Suprapubic skin (tissue), 4 donors: ENCODE measurements at regions not wholly inside any gene's neighbourhood (a gene's known extent, or its start where the extent isn't known, plus 50 kb on each side); places are given as distances from the start of the nearest gene placed in this dataset.

Experiments used
- EP300 ChIP-seq: sonication (generic); formaldehyde crosslinking; IDR thresholded peaks from one replicate; pipeline ENCODE4 v1.6.1; 2017; ENCODE audit warnings: antibody characterized with exemption
- POLR2A ChIP-seq, 2 donors: fragments of 450-650 bp; IDR thresholded peaks; one replicate each; pipeline ENCODE4 v1.6.1; 2017; ENCODE audit warnings: antibody characterized with exemption in 2 of 2, mild to moderate bottlenecking in 2 of 2, moderate library complexity in 2 of 2
- POLR2AphosphoS5 ChIP-seq, 3 donors: sonication (generic); formaldehyde crosslinking; IDR thresholded peaks; one replicate each; pipeline ENCODE4 v1.6.1; 2017; ENCODE audit warnings: antibody characterized with exemption in 3 of 3
- TF ChIP-seq, protein P1 (sequence below), 2 donors: fragments of 200-600 bp in 1 of 2; fragments of 450-650 bp in 1 of 2; sonication (generic) in 1 of 2; IDR thresholded peaks; one replicate each; pipeline ENCODE4 v1.5.1; 2016 to 2019; ENCODE audit warnings: antibody characterized with exemption in 2 of 2, mild to moderate bottlenecking in 1 of 2, moderate library complexity in 1 of 2

DNA sequence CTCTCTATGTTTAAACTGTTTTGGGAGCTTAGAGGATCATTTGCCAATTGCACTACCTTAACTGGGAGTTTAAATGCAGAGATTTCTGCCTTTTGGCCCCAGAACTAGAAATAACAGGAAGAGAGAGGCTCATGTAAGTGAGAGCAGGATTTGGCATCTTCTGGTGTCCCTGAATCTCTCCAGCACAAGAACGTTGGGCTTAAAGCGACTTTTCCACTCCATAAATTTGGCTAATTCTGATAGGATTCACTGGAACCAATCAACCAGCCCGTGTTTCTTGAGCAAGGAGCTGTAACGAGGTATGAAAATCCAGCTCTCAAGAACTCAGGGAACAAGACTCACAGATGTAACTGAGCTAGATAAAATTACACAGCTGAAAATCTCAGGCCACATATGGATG is 181.0 kb downstream of the C1D start:
- TF ChIP-seq, protein P1, sequence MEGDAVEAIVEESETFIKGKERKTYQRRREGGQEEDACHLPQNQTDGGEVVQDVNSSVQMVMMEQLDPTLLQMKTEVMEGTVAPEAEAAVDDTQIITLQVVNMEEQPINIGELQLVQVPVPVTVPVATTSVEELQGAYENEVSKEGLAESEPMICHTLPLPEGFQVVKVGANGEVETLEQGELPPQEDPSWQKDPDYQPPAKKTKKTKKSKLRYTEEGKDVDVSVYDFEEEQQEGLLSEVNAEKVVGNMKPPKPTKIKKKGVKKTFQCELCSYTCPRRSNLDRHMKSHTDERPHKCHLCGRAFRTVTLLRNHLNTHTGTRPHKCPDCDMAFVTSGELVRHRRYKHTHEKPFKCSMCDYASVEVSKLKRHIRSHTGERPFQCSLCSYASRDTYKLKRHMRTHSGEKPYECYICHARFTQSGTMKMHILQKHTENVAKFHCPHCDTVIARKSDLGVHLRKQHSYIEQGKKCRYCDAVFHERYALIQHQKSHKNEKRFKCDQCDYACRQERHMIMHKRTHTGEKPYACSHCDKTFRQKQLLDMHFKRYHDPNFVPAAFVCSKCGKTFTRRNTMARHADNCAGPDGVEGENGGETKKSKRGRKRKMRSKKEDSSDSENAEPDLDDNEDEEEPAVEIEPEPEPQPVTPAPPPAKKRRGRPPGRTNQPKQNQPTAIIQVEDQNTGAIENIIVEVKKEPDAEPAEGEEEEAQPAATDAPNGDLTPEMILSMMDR (IDR thresholded peaks at IDR 0.05) = no peak
- TF ChIP-seq POLR2A (IDR thresholded peaks at IDR 0.05) (no peak), POLR2AphosphoS5 (IDR thresholded peaks at IDR 0.05) (no peak), EP300 (no peak)
